NB4 (cell line): ENCODE measurements at regions not wholly inside any gene's neighbourhood (a gene's known extent, or its start where the extent isn't known, plus 50 kb on each side); places are given as distances from the start of the nearest gene placed in this dataset.

Source experiments
- POLR2A ChIP-seq: IDR thresholded peaks from 2 replicates; pipeline ENCODE4 v1.6.1; 2011; ENCODE audit warnings: mild to moderate bottlenecking; ENCODE audit not compliant: insufficient read length; ENCODE audit errors: extremely low read depth
- TF ChIP-seq, protein P1 (sequence below): IDR thresholded peaks from 2 replicates; pipeline ENCODE4 v1.6.1; 2011; ENCODE audit warnings: low read depth, low read length
- TF ChIP-seq, protein P2 (sequence below): IDR thresholded peaks from one replicate; pipeline ENCODE4 v1.5.1; 2012; ENCODE audit warnings: low read depth, low read length

DNA sequence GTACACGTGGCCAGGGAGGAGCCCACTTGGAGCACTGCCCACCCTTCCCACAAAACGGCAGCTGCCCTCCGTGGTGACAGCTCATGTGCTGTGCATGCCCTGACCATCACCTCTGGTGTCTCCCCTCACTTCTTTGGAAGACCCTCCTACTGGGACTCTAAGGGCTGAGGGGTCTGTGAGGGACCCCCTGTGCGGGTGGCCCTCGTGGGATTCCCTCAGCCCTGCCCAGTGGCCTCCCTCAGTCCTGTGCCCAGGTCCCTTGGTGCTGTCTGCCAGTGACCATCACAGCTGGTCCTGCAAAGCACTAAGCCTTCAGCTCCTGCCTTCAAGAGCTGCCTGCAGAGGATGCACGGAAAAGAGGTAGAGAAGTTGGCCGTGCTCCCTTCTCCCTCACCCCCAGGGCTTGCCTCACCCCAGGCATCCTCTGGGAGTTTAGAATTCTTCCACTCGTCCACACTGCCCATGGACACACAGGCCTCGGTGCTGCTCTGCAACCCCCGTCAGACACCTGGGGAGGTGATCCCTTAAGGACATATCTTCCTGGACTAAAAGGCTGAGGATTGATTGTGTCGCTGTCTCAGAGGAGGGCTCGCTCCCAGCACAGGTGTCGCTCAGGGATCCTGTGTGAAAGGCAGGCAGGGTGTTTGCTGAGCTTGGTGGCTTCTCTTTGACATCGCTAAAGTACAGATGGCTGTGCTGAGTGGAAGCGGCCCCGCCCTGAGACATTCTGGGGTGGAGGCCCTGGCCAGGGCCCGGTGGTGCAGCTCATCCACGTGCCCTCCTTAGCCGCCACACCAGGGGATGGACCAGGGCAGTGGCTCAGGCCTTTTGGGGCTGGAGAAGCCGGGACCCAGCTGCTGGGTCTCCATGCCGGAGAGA, 119.5 kb upstream of the FRMD1 start:
- TF ChIP-seq, protein P1, sequence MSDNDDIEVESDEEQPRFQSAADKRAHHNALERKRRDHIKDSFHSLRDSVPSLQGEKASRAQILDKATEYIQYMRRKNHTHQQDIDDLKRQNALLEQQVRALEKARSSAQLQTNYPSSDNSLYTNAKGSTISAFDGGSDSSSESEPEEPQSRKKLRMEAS, result no peak
- TF ChIP-seq, protein P2, sequence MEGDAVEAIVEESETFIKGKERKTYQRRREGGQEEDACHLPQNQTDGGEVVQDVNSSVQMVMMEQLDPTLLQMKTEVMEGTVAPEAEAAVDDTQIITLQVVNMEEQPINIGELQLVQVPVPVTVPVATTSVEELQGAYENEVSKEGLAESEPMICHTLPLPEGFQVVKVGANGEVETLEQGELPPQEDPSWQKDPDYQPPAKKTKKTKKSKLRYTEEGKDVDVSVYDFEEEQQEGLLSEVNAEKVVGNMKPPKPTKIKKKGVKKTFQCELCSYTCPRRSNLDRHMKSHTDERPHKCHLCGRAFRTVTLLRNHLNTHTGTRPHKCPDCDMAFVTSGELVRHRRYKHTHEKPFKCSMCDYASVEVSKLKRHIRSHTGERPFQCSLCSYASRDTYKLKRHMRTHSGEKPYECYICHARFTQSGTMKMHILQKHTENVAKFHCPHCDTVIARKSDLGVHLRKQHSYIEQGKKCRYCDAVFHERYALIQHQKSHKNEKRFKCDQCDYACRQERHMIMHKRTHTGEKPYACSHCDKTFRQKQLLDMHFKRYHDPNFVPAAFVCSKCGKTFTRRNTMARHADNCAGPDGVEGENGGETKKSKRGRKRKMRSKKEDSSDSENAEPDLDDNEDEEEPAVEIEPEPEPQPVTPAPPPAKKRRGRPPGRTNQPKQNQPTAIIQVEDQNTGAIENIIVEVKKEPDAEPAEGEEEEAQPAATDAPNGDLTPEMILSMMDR, result no peak
- TF ChIP-seq POLR2A, result no peak
